CD4-positive, alpha-beta T cell treated with Interleukin-1 beta for 1 hour (primary cell): ENCODE measurements at regions not wholly inside any gene's neighbourhood (a gene's known extent, or its start where the extent isn't known, plus 50 kb on each side); places are given as distances from the start of the nearest gene placed in this dataset.

Experiments
- DNase-seq, 2 donors: peaks; one replicate each; pipeline ENCODE4 v3.0.0-alpha.2; 2020 to 2022

GRCh38 chr10:107626862-107627261 lies 462.4 kb upstream of the SORCS1 start:
- DNase-seq, result no peak

GRCh38 chr10:107623292-107623691 lies 458.8 kb upstream of the SORCS1 start:
- no peak for DNase-seq

GRCh38 chr10:107619139-107619538 lies 454.6 kb upstream of the SORCS1 start:
- DNase-seq, result no peak

- DNase-seq, result no peak
Measured at GRCh38 chr10:107618504-107618994, 454.0 kb upstream of the SORCS1 start.

- peak in 1 of 2 donors; percentile 5 for DNase-seq
Measured at GRCh38 chr10:107616463-107617410, 452.2 kb upstream of the SORCS1 start.

- no peak for DNase-seq
Measured at GRCh38 chr10:107616031-107616430, 451.5 kb upstream of the SORCS1 start.

- DNase-seq, result no peak
Measured at GRCh38 chr10:107614939-107615685, 450.6 kb upstream of the SORCS1 start.

GRCh38 chr10:107611115-107611514 lies 446.6 kb upstream of the SORCS1 start:
- no peak for DNase-seq

GRCh38 chr10:107589081-107589480 lies 424.6 kb upstream of the SORCS1 start:
- DNase-seq, result no peak

- DNase-seq, result no peak
Measured at GRCh38 chr10:107585630-107586029, 421.1 kb upstream of the SORCS1 start.

GRCh38 chr10:107583974-107584373 lies 419.5 kb upstream of the SORCS1 start:
- DNase-seq, result no peak

- no peak for DNase-seq
Measured at GRCh38 chr10:107579970-107580369, 415.5 kb upstream of the SORCS1 start.

GRCh38 chr10:107577221-107577620 lies 412.7 kb upstream of the SORCS1 start:
- no peak for DNase-seq

- DNase-seq, result no peak
Measured at GRCh38 chr10:107576746-107577145, 412.2 kb upstream of the SORCS1 start.

GRCh38 chr10:107565014-107565413 lies 400.5 kb upstream of the SORCS1 start:
- DNase-seq, result no peak

GRCh38 chr10:107561136-107561650 lies 396.7 kb upstream of the SORCS1 start:
- no peak for DNase-seq

GRCh38 chr10:107557916-107558315 lies 393.4 kb upstream of the SORCS1 start:
- DNase-seq, result no peak

- DNase-seq, result no peak
Measured at GRCh38 chr10:107554333-107554732, 389.8 kb upstream of the SORCS1 start.

GRCh38 chr10:107553470-107553869 lies 389.0 kb upstream of the SORCS1 start:
- no peak for DNase-seq

GRCh38 chr10:107552963-107553362 lies 388.5 kb upstream of the SORCS1 start:
- no peak for DNase-seq

- no peak for DNase-seq
Measured at GRCh38 chr10:107548301-107548700, 383.8 kb upstream of the SORCS1 start.

GRCh38 chr10:107546986-107547385 lies 382.5 kb upstream of the SORCS1 start:
- DNase-seq, result no peak

GRCh38 chr10:107546284-107546683 lies 381.8 kb upstream of the SORCS1 start:
- DNase-seq, result no peak

GRCh38 chr10:107545717-107546116 lies 381.2 kb upstream of the SORCS1 start:
- DNase-seq, result no peak
